ENCODE measurements at regions not wholly inside any gene's neighbourhood (a gene's known extent, or its start where the extent isn't known, plus 50 kb on each side); places are given as distances from the start of the nearest gene placed in this dataset.

GRCh38 chr7:138354066-138354465 lies 106.0 kb upstream of the TRIM24 start:
- TF ChIP-seq, protein P1, sequence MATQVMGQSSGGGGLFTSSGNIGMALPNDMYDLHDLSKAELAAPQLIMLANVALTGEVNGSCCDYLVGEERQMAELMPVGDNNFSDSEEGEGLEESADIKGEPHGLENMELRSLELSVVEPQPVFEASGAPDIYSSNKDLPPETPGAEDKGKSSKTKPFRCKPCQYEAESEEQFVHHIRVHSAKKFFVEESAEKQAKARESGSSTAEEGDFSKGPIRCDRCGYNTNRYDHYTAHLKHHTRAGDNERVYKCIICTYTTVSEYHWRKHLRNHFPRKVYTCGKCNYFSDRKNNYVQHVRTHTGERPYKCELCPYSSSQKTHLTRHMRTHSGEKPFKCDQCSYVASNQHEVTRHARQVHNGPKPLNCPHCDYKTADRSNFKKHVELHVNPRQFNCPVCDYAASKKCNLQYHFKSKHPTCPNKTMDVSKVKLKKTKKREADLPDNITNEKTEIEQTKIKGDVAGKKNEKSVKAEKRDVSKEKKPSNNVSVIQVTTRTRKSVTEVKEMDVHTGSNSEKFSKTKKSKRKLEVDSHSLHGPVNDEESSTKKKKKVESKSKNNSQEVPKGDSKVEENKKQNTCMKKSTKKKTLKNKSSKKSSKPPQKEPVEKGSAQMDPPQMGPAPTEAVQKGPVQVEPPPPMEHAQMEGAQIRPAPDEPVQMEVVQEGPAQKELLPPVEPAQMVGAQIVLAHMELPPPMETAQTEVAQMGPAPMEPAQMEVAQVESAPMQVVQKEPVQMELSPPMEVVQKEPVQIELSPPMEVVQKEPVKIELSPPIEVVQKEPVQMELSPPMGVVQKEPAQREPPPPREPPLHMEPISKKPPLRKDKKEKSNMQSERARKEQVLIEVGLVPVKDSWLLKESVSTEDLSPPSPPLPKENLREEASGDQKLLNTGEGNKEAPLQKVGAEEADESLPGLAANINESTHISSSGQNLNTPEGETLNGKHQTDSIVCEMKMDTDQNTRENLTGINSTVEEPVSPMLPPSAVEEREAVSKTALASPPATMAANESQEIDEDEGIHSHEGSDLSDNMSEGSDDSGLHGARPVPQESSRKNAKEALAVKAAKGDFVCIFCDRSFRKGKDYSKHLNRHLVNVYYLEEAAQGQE (IDR thresholded peaks at IDR 0.05; ENCODE audit: insufficient read depth in 1 of 2, low read depth in 2 of 2, low read length in 2 of 2) = no peak
- TF ChIP-seq TAF1 (IDR thresholded peaks at IDR 0.05; ENCODE audit: borderline replicate concordance, insufficient read depth, low read length) = no peak
- TF ChIP-seq FOXP2 (optimal IDR thresholded peaks at IDR 0.05; ENCODE audit: borderline replicate concordance, extremely low read depth, extremely low read length, insufficient read depth) = no peak

DNA sequence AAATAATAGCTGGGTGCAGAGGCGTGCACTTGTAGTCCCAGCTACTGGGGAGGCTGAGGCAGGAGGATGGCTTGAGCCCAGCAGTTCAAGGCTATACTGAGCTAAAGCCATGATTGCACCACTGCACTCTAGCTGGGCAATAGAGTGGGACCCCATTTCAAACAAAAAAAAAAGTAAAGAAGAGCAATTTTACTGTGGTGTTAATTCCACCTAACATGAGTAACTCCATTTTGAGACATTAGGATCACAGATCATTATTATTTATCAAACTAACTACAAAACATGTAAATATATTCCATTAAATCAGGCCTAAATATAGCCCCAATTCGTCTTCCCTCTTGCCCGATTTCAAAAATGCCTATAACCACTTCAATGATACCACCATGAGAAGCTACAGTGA lies 104.8 kb upstream of the TRIM24 start:
- TF ChIP-seq FOXP2 (optimal IDR thresholded peaks at IDR 0.05; ENCODE audit: borderline replicate concordance, extremely low read depth, extremely low read length, insufficient read depth) (no peak), SIN3A (IDR thresholded peaks at IDR 0.05; ENCODE audit: borderline replicate concordance, insufficient read depth, low read length) (no peak), POLR2AphosphoS5 (IDR thresholded peaks at IDR 0.05; ENCODE audit: low read depth, low read length) (no peak), TAF1 (IDR thresholded peaks at IDR 0.05; ENCODE audit: borderline replicate concordance, insufficient read depth, low read length) (no peak)
- TF ChIP-seq, protein P1 (IDR thresholded peaks at IDR 0.05; ENCODE audit: insufficient read depth in 1 of 2, low read depth in 2 of 2, low read length in 2 of 2) = no peak

DNA sequence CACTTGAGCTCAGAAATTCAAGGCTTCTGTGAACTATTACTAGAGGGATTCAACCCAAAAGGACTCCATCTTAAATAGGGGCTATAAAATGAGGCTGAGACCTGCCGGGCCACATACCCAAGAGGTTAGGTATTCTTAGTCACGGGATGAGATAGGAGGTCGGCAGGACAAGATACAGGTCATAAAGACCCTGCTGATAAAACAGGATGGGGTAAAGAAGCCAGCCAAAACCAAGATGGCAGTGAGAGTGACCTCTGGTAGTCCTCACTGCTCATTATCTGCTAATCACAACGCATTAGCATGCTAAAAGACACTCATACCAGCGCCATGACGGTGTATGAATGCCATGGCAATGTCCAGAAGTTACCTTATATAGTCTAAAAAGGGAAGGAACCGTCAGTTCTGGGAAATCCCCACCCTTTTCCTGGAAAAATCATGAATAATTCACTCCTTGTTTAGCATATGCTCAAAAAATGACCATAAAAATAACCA lies 101.2 kb upstream of the TRIM24 start:
- TF ChIP-seq POLR2AphosphoS5 (IDR thresholded peaks at IDR 0.05; ENCODE audit: low read depth, low read length) (no peak), FOXP2 (optimal IDR thresholded peaks at IDR 0.05; ENCODE audit: borderline replicate concordance, extremely low read depth, extremely low read length, insufficient read depth) (no peak), TAF1 (IDR thresholded peaks at IDR 0.05; ENCODE audit: borderline replicate concordance, insufficient read depth, low read length) (no peak), SIN3A (IDR thresholded peaks at IDR 0.05; ENCODE audit: borderline replicate concordance, insufficient read depth, low read length) (no peak)
- TF ChIP-seq, protein P1 (IDR thresholded peaks at IDR 0.05; ENCODE audit: insufficient read depth in 1 of 2, low read depth in 2 of 2, low read length in 2 of 2) = no peak

GRCh38 chr7:138359870-138360559 lies 100.0 kb upstream of the TRIM24 start:
- TF ChIP-seq FOXP2 (optimal IDR thresholded peaks at IDR 0.05; ENCODE audit: borderline replicate concordance, extremely low read depth, extremely low read length, insufficient read depth) (no peak), SIN3A (IDR thresholded peaks at IDR 0.05; ENCODE audit: borderline replicate concordance, insufficient read depth, low read length) (no peak), TAF1 (IDR thresholded peaks at IDR 0.05; ENCODE audit: borderline replicate concordance, insufficient read depth, low read length) (no peak), POLR2AphosphoS5 (IDR thresholded peaks at IDR 0.05; ENCODE audit: low read depth, low read length) (no peak)
- TF ChIP-seq, protein P1 (IDR thresholded peaks at IDR 0.05; ENCODE audit: insufficient read depth in 1 of 2, low read depth in 2 of 2, low read length in 2 of 2) = no peak
